CD4-positive, alpha-beta T cell treated with Interleukin-6 for 4 hours (primary cell): ENCODE measurements at regions not wholly inside any gene's neighbourhood (a gene's known extent, or its start where the extent isn't known, plus 50 kb on each side); places are given as distances from the start of the nearest gene placed in this dataset.
"Not testable (repeated sequence)": the region's sequence is repeated elsewhere in the genome, so short reads cannot be mapped to it uniquely, and the experiment has no call there.

Source experiments
- DNase-seq: peaks from one replicate; pipeline ENCODE4 v3.0.0-alpha.2; 2020; ENCODE audit warnings: mixed read lengths

GRCh38 chr3:104437131-104437750 is 929.5 kb upstream of the ALCAM start:
- no peak for DNase-seq

GRCh38 chr3:104437891-104438290 is 928.8 kb upstream of the ALCAM start:
- no peak for DNase-seq

GRCh38 chr3:104438706-104439105 is 928.0 kb upstream of the ALCAM start:
- DNase-seq = no peak

- not testable (repeated sequence) for DNase-seq
Measured at GRCh38 chr3:104445252-104445919, 921.3 kb upstream of the ALCAM start.

- no peak for DNase-seq
Measured at GRCh38 chr3:104447681-104448080, 919.0 kb upstream of the ALCAM start.

- DNase-seq = no peak
Measured at GRCh38 chr3:104452697-104453096, 914.0 kb upstream of the ALCAM start.

GRCh38 chr3:104458657-104459056 is 908.1 kb upstream of the ALCAM start:
- no peak for DNase-seq

GRCh38 chr3:104460477-104461406 is 906.0 kb upstream of the ALCAM start:
- DNase-seq = no peak

GRCh38 chr3:104461431-104461830 is 905.3 kb upstream of the ALCAM start:
- no peak for DNase-seq

GRCh38 chr3:104472221-104472620 is 894.5 kb upstream of the ALCAM start:
- no peak for DNase-seq

GRCh38 chr3:104474011-104474410 is 892.7 kb upstream of the ALCAM start:
- no peak for DNase-seq

GRCh38 chr3:104503022-104503421 is 863.7 kb upstream of the ALCAM start:
- no peak for DNase-seq

GRCh38 chr3:104510131-104510849 is 856.4 kb upstream of the ALCAM start:
- DNase-seq = no peak

GRCh38 chr3:104514371-104514770 is 852.3 kb upstream of the ALCAM start:
- no peak for DNase-seq

- DNase-seq = no peak
Measured at GRCh38 chr3:104514776-104515175, 851.9 kb upstream of the ALCAM start.

GRCh38 chr3:104519068-104519467 is 847.6 kb upstream of the ALCAM start:
- no peak for DNase-seq

GRCh38 chr3:104519468-104520227 is 847.1 kb upstream of the ALCAM start:
- DNase-seq = no peak

- no peak for DNase-seq
Measured at GRCh38 chr3:104520228-104520655, 846.5 kb upstream of the ALCAM start.

GRCh38 chr3:104521606-104522336 is 844.9 kb upstream of the ALCAM start:
- no peak for DNase-seq

GRCh38 chr3:104523136-104523535 is 843.6 kb upstream of the ALCAM start:
- DNase-seq = no peak

GRCh38 chr3:104526901-104527401 is 839.8 kb upstream of the ALCAM start:
- DNase-seq = no peak
